ENCODE measurements at regions not wholly inside any gene's neighbourhood (a gene's known extent, or its start where the extent isn't known, plus 50 kb on each side); places are given as distances from the start of the nearest gene placed in this dataset.

- Histone ChIP-seq H3K4me3 (ENCODE audit: low read depth, low read length) (no peak overlapping the region), H3K36me3 (ENCODE audit: control insufficient read depth in 2 of 2, insufficient read depth in 1 of 2, low read length in 2 of 2) (no peaks in the 10 kb centered on the region), H3K27ac (ENCODE audit: extremely low read depth, low read depth, low read length) (peak overlapping the region; percentile 60; the same call in 1 of the 2 replicates), H3K9me3 (ENCODE audit: control insufficient read depth, insufficient read depth, low read depth, low read length) (no peaks in the 10 kb centered on the region), H3K4me1 (ENCODE audit: control insufficient read depth, insufficient read depth, low read length) (peaks cover 13% of the 10 kb centered on the region)
- POLR2A ChIA-PET: no interaction called here
- CTCF ChIA-PET: interaction anchor here (0.6 to 1.8 kb wide), 6 partner anchors 9 to 465 kb away, joined by 3 to 5 read pairs (median 3); no protein-coding TSS in a partner anchor
- TF ChIP-seq ZNF398 (tag by site-specific recombination; IDR thresholded peaks at IDR 0.05): 0 out of 2 replicates have a peak, but pooled peaks have one; percentile 27
- TF ChIP-seq ZNF140 (tag by site-specific recombination; IDR thresholded peaks at IDR 0.05): no peak
- no peak for TF ChIP-seq KLF7 (tag by site-specific recombination; IDR thresholded peaks at IDR 0.05; ENCODE audit: borderline replicate concordance)
- no peak for TF ChIP-seq ZNF530 (tag by site-specific recombination; IDR thresholded peaks at IDR 0.05; ENCODE audit: low read depth)
- peak; percentile 92 for TF ChIP-seq PRDM6 (tag by site-specific recombination; IDR thresholded peaks at IDR 0.05)
- peak; percentile 66 for TF ChIP-seq SP7 (tag by site-specific recombination; IDR thresholded peaks at IDR 0.05)
- no peak for TF ChIP-seq ZBTB6 (tag by site-specific recombination; IDR thresholded peaks at IDR 0.05)
- peak; percentile 80; the same call in 1 of the 2 replicates for TF ChIP-seq TSHZ1 (tag by site-specific recombination; IDR thresholded peaks at IDR 0.05; ENCODE audit: borderline replicate concordance)
- TF ChIP-seq ZNF350 (tag by site-specific recombination; IDR thresholded peaks at IDR 0.05): no peak
- no peak for TF ChIP-seq KLF16 (tag by site-specific recombination; IDR thresholded peaks at IDR 0.05)
- TF ChIP-seq REPIN1 (tag by site-specific recombination; IDR thresholded peaks at IDR 0.05; ENCODE audit: low read depth): no peak
- TF ChIP-seq ZNF561 (tag by site-specific recombination; IDR thresholded peaks at IDR 0.05; ENCODE audit: borderline replicate concordance): no peak
- TF ChIP-seq ZFP37 (tag by site-specific recombination; IDR thresholded peaks at IDR 0.05): no peak
- TF ChIP-seq ZNF324 (tag by site-specific recombination; IDR thresholded peaks at IDR 0.05): no peak
- TF ChIP-seq ZNF626 (tag by site-specific recombination; IDR thresholded peaks at IDR 0.05): no peak
- peak; percentile 48; the same call in 1 of the 2 replicates for TF ChIP-seq HOXD13 (CRISPR knock-in tag; IDR thresholded peaks at IDR 0.05; ENCODE audit: borderline replicate concordance)
- no peak for TF ChIP-seq ZNF518A (tag by site-specific recombination; conservative IDR thresholded peaks at IDR 0.05; ENCODE audit: low read depth)
- 0 out of 2 replicates have a peak, but pooled peaks have one; percentile 20 for TF ChIP-seq KLF10 (tag by site-specific recombination; IDR thresholded peaks at IDR 0.05)
- TF ChIP-seq ZNF202 (tag by site-specific recombination; IDR thresholded peaks at IDR 0.05; ENCODE audit: borderline replicate concordance): no peak
- TF ChIP-seq GLIS1 (tag by site-specific recombination; IDR thresholded peaks at IDR 0.05): peak; percentile 89
- TF ChIP-seq ZBTB8A (tag by site-specific recombination; IDR thresholded peaks at IDR 0.05): 0 out of 2 replicates have a peak, but pooled peaks have one; percentile 15
- TF ChIP-seq ZNF292 (tag by site-specific recombination; IDR thresholded peaks at IDR 0.05; ENCODE audit: borderline replicate concordance, low read depth): no peak
- TF ChIP-seq ZNF391 (tag by site-specific recombination; IDR thresholded peaks at IDR 0.05; ENCODE audit: borderline replicate concordance, low read depth): no peak
These were observed 248.8 kb downstream of the RDH14 start for GRCh38 chr2:18311420-18312195.

Data from HEK293 (cell line).